Limb (tissue), 2 donors: ENCODE measurements at regions not wholly inside any gene's neighbourhood (a gene's known extent, or its start where the extent isn't known, plus 50 kb on each side); places are given as distances from the start of the nearest gene placed in this dataset.
"Not testable (repeated sequence)": the region's sequence is repeated elsewhere in the genome, so short reads cannot be mapped to it uniquely, and the experiment has no call there.

Experiments used
- DNase-seq, 2 donors: peaks; one replicate each; pipeline ENCODE4 v3.0.0-alpha.2; 2016; ENCODE audit errors: extremely low spot score in 2 of 2

DNA sequence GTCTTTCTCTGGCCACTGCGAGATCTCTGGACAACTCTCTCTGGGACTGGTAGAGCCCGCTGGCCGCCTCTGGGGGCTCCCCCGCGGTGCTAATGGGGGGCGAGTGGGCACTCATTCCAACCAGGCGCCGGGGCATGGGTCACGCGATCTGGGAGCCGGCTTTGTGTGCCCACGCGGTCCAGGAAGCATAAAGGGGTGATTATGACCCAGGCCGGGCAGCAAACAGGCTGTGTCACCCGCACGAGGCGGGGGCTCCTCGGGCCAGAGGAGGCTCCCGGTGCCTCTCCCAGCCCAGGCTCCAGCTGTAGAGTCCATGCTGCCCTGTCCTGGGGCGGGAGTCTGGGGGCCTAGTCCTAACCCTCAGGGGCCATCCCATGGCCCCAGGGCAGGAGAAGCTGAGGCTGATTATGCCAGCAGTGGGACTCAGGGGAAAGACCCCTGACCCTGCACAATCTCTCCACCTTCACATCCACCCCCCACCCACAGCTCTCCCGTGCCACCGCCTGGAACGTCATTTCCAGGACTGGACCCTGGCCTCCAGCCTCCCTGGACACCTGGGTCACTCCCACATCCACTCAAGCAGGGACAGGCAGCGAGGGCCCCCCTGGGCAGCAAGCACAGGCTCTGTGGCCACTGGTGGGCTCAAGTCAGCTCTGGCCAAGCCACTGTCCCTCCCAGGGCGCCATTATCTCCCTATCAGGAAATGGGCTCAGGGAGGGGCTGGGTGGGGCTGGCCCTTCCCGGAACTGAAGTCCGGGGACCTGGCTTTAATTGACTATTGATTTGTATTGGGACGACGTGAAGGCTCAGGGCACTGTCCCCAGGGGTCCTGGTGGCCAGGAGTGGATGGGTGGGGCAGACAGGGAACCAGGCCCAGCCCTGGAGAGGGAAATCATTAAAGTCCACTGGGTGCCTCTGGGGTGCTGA, 50.0 kb downstream of the PTPRS start:
- no peak for DNase-seq

DNA sequence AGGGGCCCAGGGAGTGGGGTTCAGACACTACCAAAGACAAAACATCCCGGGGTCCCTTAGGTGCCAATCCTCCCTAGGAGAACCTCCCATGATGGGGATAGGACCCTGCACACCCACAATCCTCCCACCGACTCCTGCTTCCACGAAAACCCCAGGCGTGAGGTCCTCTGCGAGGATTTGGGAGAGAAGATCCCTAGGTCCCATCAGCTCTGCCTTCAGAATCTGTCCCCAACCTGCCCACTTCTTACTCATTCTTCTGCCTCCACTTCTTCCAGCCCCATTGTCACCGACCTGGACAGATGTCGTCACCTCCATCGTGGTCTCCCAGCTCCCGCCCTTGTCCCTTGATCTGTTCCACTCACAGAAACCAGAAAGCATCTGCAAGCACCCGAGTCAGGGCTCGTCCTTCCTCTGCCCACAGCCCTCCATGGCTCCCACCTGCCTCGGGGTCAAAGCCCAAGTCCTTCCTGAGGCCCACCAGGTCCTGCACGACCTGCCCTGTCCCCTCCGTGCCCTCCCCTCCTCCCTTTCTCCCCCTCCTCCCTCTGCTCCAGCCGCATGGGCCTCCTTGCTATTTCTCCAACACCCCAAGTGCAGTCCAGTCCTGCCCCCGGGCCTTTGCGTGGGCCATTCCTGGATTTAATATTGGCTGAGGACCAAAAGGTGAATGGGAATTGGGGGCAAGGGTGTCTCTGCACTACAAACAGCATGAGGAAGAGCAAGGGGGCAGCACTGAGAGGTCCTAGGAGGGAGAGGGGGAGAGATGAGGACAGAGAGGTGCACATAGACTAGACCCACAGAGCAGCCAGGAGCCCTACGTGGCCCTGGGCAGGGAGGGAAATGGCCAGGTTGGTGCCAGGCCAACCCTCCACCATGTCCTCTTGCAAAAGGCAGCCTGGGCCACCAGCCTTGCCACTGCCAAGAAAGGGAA, 51.3 kb downstream of the PTPRS start:
- DNase-seq = no peak

DNA sequence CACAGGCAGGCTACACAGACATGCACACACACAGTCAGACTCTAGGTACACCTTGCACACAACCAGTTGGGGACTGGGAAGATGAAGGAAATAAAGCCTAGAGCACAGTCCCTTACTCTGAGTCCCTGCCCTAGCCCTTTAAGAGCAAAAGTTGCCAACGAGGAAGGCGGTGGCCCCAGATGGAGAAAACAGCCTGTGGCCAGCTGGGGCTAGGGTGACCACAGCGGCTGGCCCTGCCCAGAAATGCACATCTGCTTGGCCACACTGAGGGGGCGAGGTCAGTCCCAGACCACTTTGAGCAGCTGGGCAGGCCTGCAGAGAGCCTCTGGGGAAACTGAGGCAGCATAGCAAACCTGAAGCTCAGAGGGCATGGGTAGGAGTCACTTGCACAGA, 52.3 kb downstream of the PTPRS start:
- no peak for DNase-seq

DNA sequence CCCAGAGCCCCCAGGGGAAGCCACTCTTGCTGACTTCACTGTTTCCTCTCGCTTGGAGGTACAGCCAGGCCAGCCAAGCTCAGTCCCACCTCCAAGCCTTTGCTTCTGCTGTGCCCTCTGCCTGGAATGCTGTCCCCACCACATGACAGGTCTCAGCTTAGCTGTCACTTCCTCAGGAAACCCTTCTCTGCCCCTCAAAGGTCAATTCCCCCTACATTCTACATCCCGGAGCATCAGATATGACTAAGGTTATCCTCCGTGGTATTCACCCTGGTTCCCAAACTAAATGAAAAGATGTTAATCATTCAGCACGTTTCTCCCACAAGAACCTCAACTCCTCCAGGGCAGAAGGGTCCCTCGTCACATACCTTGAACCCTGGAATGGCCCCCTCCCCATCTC, 53.5 kb downstream of the PTPRS start:
- DNase-seq = no peak

DNA sequence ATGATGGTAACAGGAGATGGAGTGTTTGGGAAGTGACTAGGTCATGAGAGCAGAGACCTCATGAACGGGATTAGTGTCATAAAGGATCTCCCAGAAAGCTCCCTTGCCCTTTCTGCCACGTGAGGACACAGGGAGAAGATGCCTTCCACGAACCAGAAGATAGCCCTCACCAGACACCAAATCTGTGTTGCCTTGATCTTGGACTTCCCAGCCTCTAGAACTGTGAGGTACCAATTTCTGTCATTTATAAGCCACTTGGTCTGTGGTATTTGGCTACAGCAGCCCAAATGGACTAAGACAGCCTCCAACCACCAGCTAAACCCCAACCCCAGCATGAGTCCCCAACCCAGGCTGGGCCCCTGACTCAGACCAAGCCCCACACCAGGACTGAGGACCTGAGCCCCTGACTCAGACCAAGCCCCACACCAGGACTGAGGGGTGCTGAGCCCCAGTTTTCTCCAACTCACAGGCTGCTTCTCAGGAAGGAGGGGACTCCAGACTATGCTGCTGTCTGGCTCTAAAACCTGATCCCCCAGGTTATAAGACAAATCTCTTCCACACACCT, 54.1 kb downstream of the PTPRS start:
- DNase-seq = no peak

DNA sequence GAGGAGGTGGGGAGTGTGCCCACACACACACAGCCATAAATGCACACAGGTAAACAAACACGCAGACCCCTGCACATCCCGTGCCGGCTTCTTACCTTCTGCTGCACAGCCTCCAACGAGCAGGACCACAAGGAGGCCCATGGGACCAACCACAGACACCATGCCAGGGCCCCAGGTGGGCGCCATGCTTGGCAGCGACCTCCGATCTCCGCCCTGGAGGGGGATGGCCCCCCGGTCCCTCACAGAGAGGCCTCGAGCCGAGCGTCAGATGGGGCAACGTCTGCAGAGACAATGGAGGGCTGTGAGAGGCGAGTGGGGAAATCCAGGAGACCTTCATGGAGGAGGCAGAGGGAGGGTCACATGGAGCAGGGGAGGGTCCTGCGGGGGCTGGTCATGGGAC, 54.7 kb downstream of the PTPRS start:
- DNase-seq = no peak

DNA sequence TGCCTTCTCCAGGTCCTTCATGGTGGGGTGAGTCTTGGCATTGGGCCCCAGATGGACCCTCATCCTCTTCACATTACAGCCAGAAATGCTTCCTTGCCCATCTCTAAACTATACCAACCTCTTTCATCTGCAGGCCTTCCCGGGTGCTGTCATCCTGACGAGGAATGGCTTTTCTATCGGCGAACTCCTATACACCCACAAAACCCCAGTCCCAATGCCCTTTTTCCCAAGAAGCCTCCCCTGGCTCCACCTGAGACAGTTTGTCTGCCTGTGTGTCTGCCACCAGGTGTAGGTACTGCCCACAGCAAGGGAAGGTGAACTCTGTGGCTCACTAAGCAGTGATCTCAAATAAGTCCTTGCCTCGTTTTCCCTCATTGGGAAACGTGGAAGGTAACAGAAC, 55.3 kb downstream of the PTPRS start:
- DNase-seq = no peak

DNA sequence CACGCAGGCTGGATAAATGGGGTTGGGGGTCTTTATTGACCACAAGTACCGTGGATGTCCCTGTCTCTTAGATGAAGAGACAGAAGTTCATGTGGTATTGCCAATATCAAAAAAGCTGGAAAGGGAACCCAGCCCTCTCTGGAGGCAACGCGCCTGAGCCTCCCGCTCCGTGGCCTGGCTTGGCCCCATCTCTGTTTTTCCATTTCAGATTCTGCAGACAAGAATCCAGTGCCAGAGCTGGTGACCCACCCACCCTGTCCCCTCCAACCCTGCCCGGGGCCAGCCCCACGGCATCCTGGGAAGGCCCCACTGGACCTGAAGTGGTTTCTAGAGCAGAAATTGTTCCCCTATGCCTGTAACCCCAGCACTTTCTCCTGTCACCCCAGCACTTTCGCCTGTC, 57.7 kb downstream of the PTPRS start:
- no peak for DNase-seq

DNA sequence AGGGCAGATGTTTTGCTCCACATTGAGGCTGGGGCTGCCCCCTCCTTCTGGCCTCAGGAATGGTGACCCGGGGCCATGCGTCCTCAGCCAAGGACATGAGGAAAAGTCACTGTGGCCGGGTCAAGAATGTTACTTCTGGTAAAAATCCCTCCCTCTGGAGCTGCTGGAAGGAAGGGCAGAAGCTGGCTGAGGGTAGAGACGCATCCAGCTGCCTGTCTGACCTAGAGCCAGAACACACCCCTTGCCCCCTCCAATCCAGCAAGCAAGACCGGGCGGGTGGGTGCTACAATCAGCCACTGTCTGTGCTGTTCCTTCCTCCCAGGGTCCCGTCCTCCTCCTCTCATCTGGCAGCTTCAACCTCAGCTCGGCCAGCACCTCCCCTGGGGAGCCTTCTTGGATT, 59.0 kb downstream of the PTPRS start:
- no peak for DNase-seq

DNA sequence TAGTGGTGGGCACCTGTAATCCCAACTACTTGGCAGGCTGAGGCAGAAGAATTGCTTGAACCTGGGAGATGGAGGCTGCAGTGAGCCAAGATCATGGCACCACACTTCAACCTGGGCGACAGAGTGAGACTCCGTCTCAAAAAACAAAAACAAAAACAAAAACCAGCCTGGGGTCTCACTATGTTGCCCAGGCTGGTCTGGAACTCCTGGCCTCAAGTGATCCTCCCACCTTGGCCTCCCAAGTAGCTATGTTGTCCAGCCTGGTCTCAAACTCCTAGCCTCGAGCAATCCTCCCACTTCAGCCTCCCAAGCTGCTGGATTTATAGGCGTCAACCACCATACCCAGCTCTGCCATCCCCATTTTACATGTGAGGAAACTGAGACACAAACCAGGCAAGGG, 64.9 kb downstream of the PTPRS start:
- not testable (repeated sequence) for DNase-seq

DNA sequence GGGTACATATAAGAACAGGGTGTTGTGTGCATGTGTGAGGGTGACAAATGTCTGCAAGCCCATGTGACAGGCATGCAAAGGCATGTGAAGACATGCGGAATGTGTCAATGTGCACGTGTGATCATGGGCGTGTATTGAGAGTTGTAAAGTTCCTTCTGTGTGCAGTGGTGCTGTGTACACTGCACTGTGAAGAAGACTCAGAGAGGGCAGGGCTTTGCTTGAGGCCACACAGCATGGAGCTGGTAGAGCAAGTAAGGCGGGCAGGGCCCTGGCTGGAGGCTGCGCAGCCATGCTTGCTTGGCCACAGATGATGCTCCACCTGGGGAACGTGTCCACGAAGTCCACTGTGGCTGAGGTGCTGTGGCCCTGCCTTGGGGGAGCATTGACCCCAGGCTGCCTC, 66.8 kb downstream of the PTPRS start:
- DNase-seq = no peak

DNA sequence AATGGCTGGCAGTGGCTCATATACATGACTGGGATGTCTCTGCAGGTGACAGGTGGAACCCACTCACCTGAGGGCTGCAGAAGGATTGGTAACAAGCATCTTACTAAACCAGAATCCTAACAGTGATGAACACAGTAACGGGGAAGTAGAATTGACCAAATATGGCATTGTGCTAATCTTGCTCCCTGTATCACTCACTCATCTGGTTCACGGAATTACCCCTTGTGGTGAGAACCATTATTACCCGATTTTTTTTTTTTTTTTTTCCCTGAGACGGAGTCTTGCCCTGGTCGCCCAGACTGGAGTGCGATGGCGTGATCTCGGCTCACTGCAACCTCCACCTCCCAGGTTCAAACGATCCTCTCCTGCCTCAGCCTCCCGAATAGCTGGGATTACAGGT, 69.5 kb downstream of the PTPRS start:
- no peak for DNase-seq

DNA sequence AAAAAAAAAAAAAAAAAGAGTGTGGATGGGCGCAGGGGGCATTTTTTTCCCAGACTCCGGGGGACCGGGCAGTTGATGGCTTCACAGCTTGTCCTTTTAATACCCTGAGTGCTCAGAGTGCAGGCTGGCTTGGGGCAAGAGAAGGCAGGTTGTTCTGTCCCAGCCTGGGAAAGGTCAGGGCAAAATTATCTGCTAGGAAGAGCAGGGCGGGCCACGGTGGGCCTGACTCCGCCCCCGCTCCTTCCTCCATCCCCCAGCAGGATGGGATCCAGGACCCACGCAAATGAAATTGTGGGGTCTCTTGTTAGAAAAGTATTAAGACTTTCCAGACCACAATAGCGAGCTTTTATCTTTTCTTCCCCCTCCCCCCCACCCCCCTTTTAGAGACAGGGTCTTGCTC, 70.7 kb downstream of the PTPRS start:
- no peak for DNase-seq

DNA sequence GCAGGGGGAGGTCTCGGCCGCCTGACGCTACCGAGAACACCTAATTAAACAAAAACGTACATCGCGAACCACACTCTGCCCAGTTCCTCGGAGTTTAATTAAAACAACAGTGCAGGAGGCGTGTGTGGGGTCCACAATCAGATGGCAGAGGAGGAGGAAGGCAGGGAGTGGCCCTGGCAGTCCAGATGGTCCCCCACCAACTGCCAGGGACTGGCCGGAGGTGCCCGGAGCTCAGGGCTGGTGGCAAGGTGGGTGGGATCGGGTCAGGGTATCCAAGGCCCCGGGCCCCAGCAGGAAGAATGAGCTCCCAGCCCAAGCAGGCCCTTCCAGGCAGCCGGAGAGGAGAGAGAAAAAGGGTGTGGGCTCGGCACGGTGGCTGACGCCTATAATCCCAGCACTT, 71.3 kb downstream of the PTPRS start:
- DNase-seq = no peak

DNA sequence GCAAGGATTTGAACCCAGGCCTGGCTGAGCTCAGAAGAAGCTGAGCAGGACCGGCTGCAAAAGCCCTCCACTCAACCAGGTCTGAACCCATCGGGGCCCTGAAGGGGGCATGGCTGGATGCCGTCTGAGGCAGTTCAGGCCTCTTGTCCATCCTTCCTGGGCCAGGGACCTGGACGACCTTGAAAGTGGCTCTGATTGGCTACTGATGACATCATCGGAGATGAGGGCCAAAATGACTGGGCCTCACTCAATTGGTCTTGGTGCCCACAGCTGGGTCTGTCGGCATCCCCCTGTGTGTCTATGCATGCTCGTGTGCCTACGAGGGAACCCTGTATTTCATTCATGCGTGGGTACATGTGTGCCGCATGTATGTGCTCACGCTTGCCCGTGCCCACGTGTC, 71.8 kb downstream of the PTPRS start:
- no peak for DNase-seq

DNA sequence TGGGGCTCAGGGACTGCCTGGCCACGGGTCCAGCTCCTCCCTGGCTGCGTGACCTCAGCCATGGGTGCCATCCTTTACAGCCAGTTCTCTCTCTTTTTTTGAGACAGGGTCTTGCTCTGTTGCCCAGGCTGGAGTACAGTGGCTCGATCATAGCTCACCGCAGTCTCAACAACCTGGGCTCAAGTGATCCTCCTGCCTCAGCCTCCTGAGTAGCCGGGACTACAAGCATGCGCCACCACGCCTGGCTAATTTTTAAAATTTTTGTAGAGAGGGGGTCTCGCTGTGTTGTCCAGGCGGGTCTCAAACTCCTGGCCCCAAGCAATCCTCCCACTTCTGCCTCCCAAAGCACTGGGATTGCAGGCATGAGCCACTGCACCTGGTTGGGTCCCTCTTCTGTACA, 75.4 kb downstream of the PTPRS start:
- DNase-seq = no peak

DNA sequence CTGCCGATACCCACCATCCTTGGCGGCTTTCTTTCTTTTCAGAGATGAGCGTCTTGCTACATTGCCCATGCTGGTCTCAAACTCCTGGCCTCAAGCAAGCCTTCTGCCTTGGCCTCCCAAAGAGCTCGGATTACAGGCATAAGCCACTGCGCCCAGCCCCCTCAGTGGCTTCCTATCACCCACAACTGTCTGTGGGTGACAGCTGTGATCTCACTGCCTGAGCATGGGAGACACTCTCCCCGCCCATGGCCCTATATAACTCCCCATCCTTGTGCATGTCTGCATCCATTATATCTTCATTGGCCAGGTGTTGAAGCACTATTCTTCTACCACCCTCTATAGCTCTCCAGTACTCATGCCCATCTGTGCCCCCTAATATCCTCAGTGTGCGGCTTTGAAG, 76.2 kb downstream of the PTPRS start:
- no peak for DNase-seq

DNA sequence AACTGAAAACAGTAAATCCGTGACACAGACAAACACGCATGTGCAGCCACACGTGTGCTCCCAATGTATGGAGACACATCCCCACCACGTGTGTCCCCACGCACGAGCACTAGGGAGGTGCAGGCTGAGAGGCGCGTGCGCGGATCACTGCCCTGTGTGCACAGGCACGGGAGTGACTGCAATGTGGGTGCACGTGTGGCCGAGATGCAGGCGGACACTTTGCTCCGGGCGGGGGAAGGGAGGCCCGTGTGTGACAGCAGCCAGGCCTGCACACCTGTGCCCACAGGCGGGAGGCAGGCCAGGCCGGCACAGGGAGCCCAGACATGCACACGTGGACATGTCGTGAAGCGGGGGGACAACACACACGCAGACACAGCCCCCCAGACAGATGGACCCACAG, 77.0 kb downstream of the PTPRS start:
- DNase-seq = no peak

DNA sequence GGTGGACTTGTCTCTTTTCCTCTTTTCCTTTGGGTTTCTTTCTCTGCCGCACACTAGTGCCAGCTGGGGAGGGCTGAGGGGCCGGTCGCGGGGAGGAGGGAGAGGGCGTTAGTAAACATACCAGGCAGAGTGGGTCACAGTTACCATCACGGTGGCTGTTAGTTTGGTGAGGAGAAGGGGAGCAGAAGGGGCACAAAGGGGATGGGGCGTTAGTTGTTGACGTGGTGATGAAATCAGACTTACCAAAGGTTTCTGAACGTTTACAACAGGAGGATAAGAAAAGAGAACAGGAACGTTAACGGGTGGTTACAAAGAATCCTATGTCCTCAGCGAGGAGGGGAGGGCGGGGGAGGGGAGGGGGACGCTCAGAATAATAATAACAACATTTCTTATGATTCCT, 77.9 kb downstream of the PTPRS start:
- no peak for DNase-seq

DNA sequence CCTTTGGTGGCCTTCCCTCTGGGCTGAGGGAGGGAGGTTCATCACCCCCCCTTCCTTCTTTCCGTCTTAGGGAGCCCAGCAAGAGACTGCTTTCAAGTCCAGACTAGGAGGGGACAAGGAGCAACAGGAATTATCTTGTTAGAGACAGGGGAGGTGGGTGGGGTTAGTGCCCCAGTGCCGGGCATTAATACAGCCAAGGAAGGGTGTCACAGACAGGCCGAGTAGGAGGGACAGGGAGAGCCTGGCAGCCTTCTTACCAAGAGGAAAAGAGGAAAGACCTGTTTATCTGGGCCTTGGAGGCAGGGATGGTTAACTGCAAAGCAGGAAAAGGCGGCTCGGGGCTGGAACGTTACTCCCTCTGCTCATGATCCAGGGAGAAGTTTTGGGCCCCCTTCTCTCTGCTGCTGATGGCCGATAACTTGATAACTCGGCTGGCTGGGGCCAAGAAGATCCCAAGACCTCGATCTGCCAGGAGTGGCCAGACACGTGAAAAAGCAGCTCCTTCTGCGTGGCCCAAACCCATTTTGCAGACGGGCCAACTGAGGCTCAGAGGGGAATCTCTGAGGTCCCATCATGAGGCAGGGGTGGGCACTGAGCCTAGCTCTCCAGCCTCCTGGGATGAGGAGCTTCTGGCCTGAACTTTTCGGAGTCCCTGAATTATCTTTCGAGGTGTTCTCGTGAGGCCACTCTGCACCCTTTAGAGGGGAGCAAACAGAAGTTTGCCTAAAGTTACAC, 79.3 kb downstream of the PTPRS start:
- no peak for DNase-seq

DNA sequence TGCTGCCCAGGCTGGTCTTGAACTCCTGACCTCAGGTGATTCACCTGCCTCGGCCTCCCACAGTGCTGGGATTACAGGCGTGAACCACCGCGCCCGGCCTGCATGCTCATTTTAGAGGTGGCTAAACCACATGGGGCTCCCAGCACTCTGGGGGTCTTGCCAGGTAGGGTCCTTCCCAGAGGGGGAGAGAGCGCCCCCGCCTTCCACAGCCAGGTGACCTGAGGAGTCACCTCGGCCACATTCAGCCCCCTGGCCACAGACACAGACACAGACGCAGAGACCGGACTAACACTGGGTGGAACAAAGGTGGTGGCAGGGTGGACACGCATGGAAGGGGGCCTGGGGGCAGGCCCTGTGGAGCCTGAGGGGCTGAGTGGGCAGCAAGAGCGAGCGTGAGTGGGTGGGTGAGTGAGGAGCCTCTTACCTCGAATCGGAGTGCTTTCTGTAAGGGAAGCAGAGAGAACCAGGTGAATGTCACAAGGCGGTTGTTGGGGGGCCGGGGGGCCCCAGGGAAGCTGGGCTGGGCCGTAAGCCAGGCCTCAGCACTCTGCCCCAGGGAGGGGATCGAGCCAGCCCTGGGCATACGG, 80.1 kb downstream of the PTPRS start:
- DNase-seq = no peak
